HCT116 (cell line): ENCODE measurements at regions not wholly inside any gene's neighbourhood (a gene's known extent, or its start where the extent isn't known, plus 50 kb on each side); places are given as distances from the start of the nearest gene placed in this dataset.

Experiments used
- ATAC-seq: fragments of 200-7000 bp; cut with Tn5 transposase; 2 replicates; pipeline ENCODE4 v1.9.1; 2020; ENCODE audit warnings: mild to moderate bottlenecking, moderate library complexity
- BruUV-seq: library from RNA; stranded (reverse); fragments of 400-500 nt; replicated peaks from 2 replicates; lab custom pipeline; 2021; lab: Mats Ljungman, UMichigan
- CTCF ChIA-PET: fragments of 300-600 bp; sonication (Branson Sonifier 250); formaldehyde crosslinking; loops from one replicate; lab custom pipeline; 2021; ENCODE audit warnings: antibody characterized with exemption; lab: Charles Lee
- POLR2A ChIA-PET: fragments of 300-600, 350-600 bp; sonication (Branson Sonifier 250); formaldehyde crosslinking; loops from one replicate; lab custom pipeline; 2021; ENCODE audit warnings: antibody characterized with exemption; lab: Charles Lee
- RAD21 ChIA-PET, 2 experiments: fragments of 300-600 bp; sonication (Branson Sonifier 250); formaldehyde crosslinking; loops; one replicate each; lab custom pipeline; 2023; ENCODE audit warnings: low total read pairs in 2 of 2; ENCODE audit not compliant: uncharacterized antibody in 2 of 2, unreplicated experiment in 2 of 2, low non-redundant PET in 1 of 2; lab: Charles Lee
- DNase-seq: peaks from one replicate; pipeline ENCODE4 v3.0.0-alpha.2; 2010; ENCODE audit warnings: low read depth, low spot score
- H2AFZ ChIP-seq: fragments of 200-600 bp; shearing (Covaris generic), sonication (generic); 2 replicates; pipeline ENCODE4 v1.6.1; 2017; ENCODE audit warnings: low read depth, mixed run types, mixed read lengths, antibody characterized with exemption, low read length; ENCODE audit not compliant: poor library complexity, severe bottlenecking
- H3K27ac ChIP-seq: 2 replicates; pipeline ENCODE4 v1.5.1; 2012; ENCODE audit warnings: low read depth, low read length
- H3K27me3 ChIP-seq: fragments of 200-600 bp; sonication (generic); 2 replicates; pipeline ENCODE4 v1.6.1; 2016; ENCODE audit warnings: mixed run types, low read length, mixed read lengths; ENCODE audit not compliant: insufficient read depth
- H3K36me3 ChIP-seq, 2 experiments: fragments of 200-500 bp in 1 of 2; fragments of 200-600 bp in 1 of 2; sonication (Bioruptor generic) in 1 of 2; sonication (generic) in 1 of 2; 2 replicates each; pipeline versions ENCODE4 v1.5.1 to v1.6.1; 2014 to 2016; ENCODE audit warnings: low read length in 2 of 2, inconsistent platforms in 1 of 2, mixed read lengths in 1 of 2, mixed run types in 1 of 2; ENCODE audit not compliant: insufficient read depth in 2 of 2, control insufficient read depth in 1 of 2
- H3K4me1 ChIP-seq, 2 experiments: fragments of 200-600 bp in 1 of 2; sonication (generic) in 1 of 2; 2 replicates each; pipeline versions ENCODE4 v1.5.1 to v1.6.1; 2012 to 2017; ENCODE audit warnings: low read length in 2 of 2, inconsistent platforms in 1 of 2, mild to moderate bottlenecking in 1 of 2, mixed read lengths in 1 of 2, mixed run types in 1 of 2, moderate library complexity in 1 of 2; ENCODE audit not compliant: insufficient read depth in 2 of 2, control insufficient read depth in 1 of 2
- H3K4me2 ChIP-seq: fragments of 200-600 bp; sonication (generic); 2 replicates; pipeline ENCODE4 v1.6.1; 2017; ENCODE audit warnings: mixed run types, low read length, mixed read lengths
- H3K4me3 ChIP-seq, 2 experiments: fragments of 200-600 bp in 1 of 2; sonication (generic) in 1 of 2; replicated peaks in 1 of 2; 2 replicates each; pipeline ENCODE4 v1.5.1; 2011 to 2016; ENCODE audit warnings: low read length in 2 of 2, control low read depth in 1 of 2, low read depth in 1 of 2, mild to moderate bottlenecking in 1 of 2, mixed read lengths in 1 of 2, mixed run types in 1 of 2
- H3K79me2 ChIP-seq: fragments of 200-600 bp; sonication (generic); 2 replicates; pipeline ENCODE4 v1.6.1; 2017; ENCODE audit warnings: mild to moderate bottlenecking, mixed run types, low read length, moderate library complexity, mixed read lengths; ENCODE audit not compliant: insufficient read depth
- H3K9ac ChIP-seq: fragments of 200-600 bp; sonication (generic); 2 replicates; pipeline ENCODE4 v1.6.1; 2016; ENCODE audit warnings: low read length, mixed read lengths
- H3K9me2 ChIP-seq: fragments of 200-600 bp; sonication (generic), shearing (Covaris generic); 2 replicates; pipeline ENCODE4 v1.6.1; 2017; ENCODE audit warnings: mixed run types, mild to moderate bottlenecking, moderate library complexity; ENCODE audit not compliant: insufficient read depth
- H3K9me3 ChIP-seq, 2 experiments: fragments of 200-500 bp in 1 of 2; fragments of 200-600 bp in 1 of 2; sonication (Bioruptor generic) in 1 of 2; sonication (generic) in 1 of 2; 2 replicates each; pipeline ENCODE4 v1.6.1; 2014 to 2017; ENCODE audit warnings: low read length in 2 of 2, mixed read lengths in 2 of 2, inconsistent platforms in 1 of 2, low read depth in 1 of 2, mild to moderate bottlenecking in 1 of 2, mixed run types in 1 of 2, moderate library complexity in 1 of 2; ENCODE audit not compliant: control insufficient read depth in 1 of 2, insufficient read depth in 1 of 2
- H4K20me1 ChIP-seq: fragments of 200-600 bp; sonication (generic), shearing (Covaris generic); 2 replicates; pipeline ENCODE4 v1.6.1; 2017; ENCODE audit warnings: mixed run types, mild to moderate bottlenecking, moderate library complexity; ENCODE audit not compliant: insufficient read depth
- CBX3 ChIP-seq: IDR thresholded peaks from 2 replicates; pipeline ENCODE4 v1.6.1; 2012; ENCODE audit warnings: low read depth
- CEBPB ChIP-seq: IDR thresholded peaks from 2 replicates; pipeline ENCODE4 v1.6.1; 2012; ENCODE audit warnings: low read depth
- EGR1 ChIP-seq: IDR thresholded peaks from 2 replicates; pipeline ENCODE4 v1.6.1; 2012; ENCODE audit warnings: low read depth
- ELF1 ChIP-seq: IDR thresholded peaks from 2 replicates; pipeline ENCODE4 v1.6.1; 2012; ENCODE audit warnings: low read depth, borderline replicate concordance
- EZH2 ChIP-seq: fragments of 200-600 bp; sonication (generic); IDR thresholded peaks from 2 replicates; pipeline ENCODE4 v1.6.1; 2017; ENCODE audit warnings: antibody characterized with exemption, mixed run types
- EZH2phosphoT487 ChIP-seq: fragments of 200-600 bp; IDR thresholded peaks from 2 replicates; pipeline ENCODE4 v1.6.1; 2018; ENCODE audit warnings: antibody characterized with exemption, borderline replicate concordance
- FOSL1 ChIP-seq: IDR thresholded peaks from 2 replicates; pipeline ENCODE4 v1.6.1; 2012; ENCODE audit warnings: low read depth
- JUND ChIP-seq: IDR thresholded peaks from 2 replicates; pipeline ENCODE4 v1.6.1; 2012
- RAD21 ChIP-seq: IDR thresholded peaks from 2 replicates; pipeline ENCODE4 v1.6.1; 2012; ENCODE audit warnings: low read depth, mild to moderate bottlenecking
- SIN3A ChIP-seq: IDR thresholded peaks from 2 replicates; pipeline ENCODE4 v1.6.1; 2012; ENCODE audit warnings: low read depth
- SP1 ChIP-seq: IDR thresholded peaks from 2 replicates; pipeline ENCODE4 v1.6.1; 2012; ENCODE audit warnings: low read depth
- SRF ChIP-seq: IDR thresholded peaks from 2 replicates; pipeline ENCODE4 v1.6.1; 2012; ENCODE audit warnings: low read depth
- TCF7L2 ChIP-seq: IDR thresholded peaks from 2 replicates; pipeline ENCODE4 v1.7.0; 2011; ENCODE audit warnings: borderline replicate concordance, inconsistent platforms; ENCODE audit not compliant: insufficient read depth, insufficient read length; ENCODE audit errors: extremely low read depth
- YY1 ChIP-seq: IDR thresholded peaks from 2 replicates; pipeline ENCODE4 v1.6.1; 2011; ENCODE audit warnings: low read length, low read depth, moderate library complexity, mild to moderate bottlenecking; ENCODE audit not compliant: insufficient replicate concordance; ENCODE audit errors: extremely low read depth
- ZFX ChIP-seq: fragments of 450-650 bp; IDR thresholded peaks from 2 replicates; pipeline ENCODE4 v1.6.1; 2017
- ZNF274 ChIP-seq: fragments of 200-500 bp; sonication (Bioruptor generic); IDR thresholded peaks from 2 replicates; pipeline ENCODE4 v1.6.1; 2014; ENCODE audit warnings: mild to moderate bottlenecking, low read depth, low read length, inconsistent platforms
- intact Hi-C: fragments of 100-400 bp; cut with micrococcal nuclease; formaldehyde crosslinking; loops from 2 replicates; pipeline ENCODE4 v1.10.0; 2022
- TF ChIP-seq, protein P1 (sequence below): IDR thresholded peaks from 2 replicates; pipeline ENCODE4 v1.6.1; 2012
- TF ChIP-seq, protein P2 (sequence below): IDR thresholded peaks from 2 replicates; pipeline ENCODE4 v1.6.1; 2012; ENCODE audit warnings: low read depth
- TF ChIP-seq, protein P3 (sequence below): IDR thresholded peaks from 2 replicates; pipeline ENCODE4 v1.6.1; 2011; ENCODE audit warnings: mild to moderate bottlenecking, low read length, moderate library complexity; ENCODE audit not compliant: insufficient replicate concordance; ENCODE audit errors: extremely low read depth
- TF ChIP-seq, protein P4 (sequence below): IDR thresholded peaks from 2 replicates; pipeline ENCODE4 v1.6.1; 2012

DNA sequence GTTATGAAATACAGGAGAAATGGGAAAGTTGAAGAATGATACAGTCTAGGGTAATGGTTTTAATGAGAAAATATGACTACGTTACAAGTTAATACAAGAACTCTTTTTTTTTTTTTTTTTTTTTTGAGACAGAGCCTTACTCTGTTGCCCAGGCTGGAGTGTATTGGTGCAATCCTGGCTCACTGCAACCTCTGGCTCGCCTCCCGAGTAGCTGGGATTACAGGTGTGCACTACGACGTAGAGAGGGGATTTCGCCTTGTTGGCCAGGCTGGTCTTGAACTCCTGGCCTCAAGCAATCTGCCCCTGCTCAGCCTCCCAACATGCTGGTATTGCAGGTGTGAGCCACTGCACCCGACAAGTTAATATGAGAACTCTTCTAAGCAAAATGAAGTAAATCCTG, 77.1 kb upstream of the SELENOP start:
- RAD21 ChIA-PET: interaction anchor here in 1 of 2 experiments (0.9 kb wide), 1 partner anchor 20 kb away, joined by 4 read pairs; no protein-coding TSS in a partner anchor
- POLR2A ChIA-PET: interaction anchor here (1.1 kb wide), 1 partner anchor 1031 kb away, joined by 4 read pairs; no protein-coding TSS in a partner anchor
- Histone ChIP-seq H3K27ac (no peak overlapping the region), H2AFZ (no peak overlapping the region), H3K27me3 (peaks cover 5% of the 10 kb centered on the region), H3K9me3 (no peaks in the 10 kb centered on the region), H3K4me2 (no peak overlapping the region)
- no peak for TF ChIP-seq ELF1
- no peak for TF ChIP-seq RAD21
- no peak for TF ChIP-seq EZH2phosphoT487
- no peak for TF ChIP-seq CBX3
- TF ChIP-seq CEBPB: no peak
- TF ChIP-seq EGR1: no peak
- TF ChIP-seq, protein P1, sequence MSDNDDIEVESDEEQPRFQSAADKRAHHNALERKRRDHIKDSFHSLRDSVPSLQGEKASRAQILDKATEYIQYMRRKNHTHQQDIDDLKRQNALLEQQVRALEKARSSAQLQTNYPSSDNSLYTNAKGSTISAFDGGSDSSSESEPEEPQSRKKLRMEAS: no peak
- TF ChIP-seq ZFX: no peak
- no peak for TF ChIP-seq ZNF274
- TF ChIP-seq FOSL1: no peak
- TF ChIP-seq, protein P2, sequence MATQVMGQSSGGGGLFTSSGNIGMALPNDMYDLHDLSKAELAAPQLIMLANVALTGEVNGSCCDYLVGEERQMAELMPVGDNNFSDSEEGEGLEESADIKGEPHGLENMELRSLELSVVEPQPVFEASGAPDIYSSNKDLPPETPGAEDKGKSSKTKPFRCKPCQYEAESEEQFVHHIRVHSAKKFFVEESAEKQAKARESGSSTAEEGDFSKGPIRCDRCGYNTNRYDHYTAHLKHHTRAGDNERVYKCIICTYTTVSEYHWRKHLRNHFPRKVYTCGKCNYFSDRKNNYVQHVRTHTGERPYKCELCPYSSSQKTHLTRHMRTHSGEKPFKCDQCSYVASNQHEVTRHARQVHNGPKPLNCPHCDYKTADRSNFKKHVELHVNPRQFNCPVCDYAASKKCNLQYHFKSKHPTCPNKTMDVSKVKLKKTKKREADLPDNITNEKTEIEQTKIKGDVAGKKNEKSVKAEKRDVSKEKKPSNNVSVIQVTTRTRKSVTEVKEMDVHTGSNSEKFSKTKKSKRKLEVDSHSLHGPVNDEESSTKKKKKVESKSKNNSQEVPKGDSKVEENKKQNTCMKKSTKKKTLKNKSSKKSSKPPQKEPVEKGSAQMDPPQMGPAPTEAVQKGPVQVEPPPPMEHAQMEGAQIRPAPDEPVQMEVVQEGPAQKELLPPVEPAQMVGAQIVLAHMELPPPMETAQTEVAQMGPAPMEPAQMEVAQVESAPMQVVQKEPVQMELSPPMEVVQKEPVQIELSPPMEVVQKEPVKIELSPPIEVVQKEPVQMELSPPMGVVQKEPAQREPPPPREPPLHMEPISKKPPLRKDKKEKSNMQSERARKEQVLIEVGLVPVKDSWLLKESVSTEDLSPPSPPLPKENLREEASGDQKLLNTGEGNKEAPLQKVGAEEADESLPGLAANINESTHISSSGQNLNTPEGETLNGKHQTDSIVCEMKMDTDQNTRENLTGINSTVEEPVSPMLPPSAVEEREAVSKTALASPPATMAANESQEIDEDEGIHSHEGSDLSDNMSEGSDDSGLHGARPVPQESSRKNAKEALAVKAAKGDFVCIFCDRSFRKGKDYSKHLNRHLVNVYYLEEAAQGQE: no peak
- TF ChIP-seq, protein P3, sequence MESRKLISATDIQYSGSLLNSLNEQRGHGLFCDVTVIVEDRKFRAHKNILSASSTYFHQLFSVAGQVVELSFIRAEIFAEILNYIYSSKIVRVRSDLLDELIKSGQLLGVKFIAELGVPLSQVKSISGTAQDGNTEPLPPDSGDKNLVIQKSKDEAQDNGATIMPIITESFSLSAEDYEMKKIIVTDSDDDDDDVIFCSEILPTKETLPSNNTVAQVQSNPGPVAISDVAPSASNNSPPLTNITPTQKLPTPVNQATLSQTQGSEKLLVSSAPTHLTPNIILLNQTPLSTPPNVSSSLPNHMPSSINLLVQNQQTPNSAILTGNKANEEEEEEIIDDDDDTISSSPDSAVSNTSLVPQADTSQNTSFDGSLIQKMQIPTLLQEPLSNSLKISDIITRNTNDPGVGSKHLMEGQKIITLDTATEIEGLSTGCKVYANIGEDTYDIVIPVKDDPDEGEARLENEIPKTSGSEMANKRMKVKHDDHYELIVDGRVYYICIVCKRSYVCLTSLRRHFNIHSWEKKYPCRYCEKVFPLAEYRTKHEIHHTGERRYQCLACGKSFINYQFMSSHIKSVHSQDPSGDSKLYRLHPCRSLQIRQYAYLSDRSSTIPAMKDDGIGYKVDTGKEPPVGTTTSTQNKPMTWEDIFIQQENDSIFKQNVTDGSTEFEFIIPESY: no peak
- no peak for TF ChIP-seq SRF
- no peak for TF ChIP-seq SIN3A
- TF ChIP-seq YY1: no peak
- TF ChIP-seq JUND: no peak
- TF ChIP-seq, protein P4, sequence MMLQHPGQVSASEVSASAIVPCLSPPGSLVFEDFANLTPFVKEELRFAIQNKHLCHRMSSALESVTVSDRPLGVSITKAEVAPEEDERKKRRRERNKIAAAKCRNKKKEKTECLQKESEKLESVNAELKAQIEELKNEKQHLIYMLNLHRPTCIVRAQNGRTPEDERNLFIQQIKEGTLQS: no peak
- no peak for TF ChIP-seq EZH2
- TF ChIP-seq SP1: no peak
- TF ChIP-seq TCF7L2: no peak
- TF ChIP-seq, all 23 proteins: peak for 0
- Histone ChIP-seq H3K9me2 (no peaks in the 10 kb centered on the region), H3K4me3 (no peak overlapping the region), H4K20me1 (no peaks in the 10 kb centered on the region), H3K4me1 (peaks cover 0 to 4% of the 10 kb centered on the region in 2 experiments; a peak in 2 of 4 replicates), H3K9ac (no peak overlapping the region), H3K79me2 (no peaks in the 10 kb centered on the region), H3K36me3 (no peaks in the 10 kb centered on the region)
- BruUV-seq: no TSS peak
- CTCF ChIA-PET: interaction anchor here (0.9 to 1.8 kb wide), 12 partner anchors 20 to 1032 kb away, joined by 3 to 19 read pairs (median 8); no protein-coding TSS in a partner anchor
- intact Hi-C loops: loop anchor here (2.0 to 5.0 kb wide), 5 partner anchors 121 to 1032 kb away; no protein-coding TSS in a partner anchor
- DNase-seq: no peak
- no peak for ATAC-seq
